DMS153 (cell line): ENCODE measurements at regions not wholly inside any gene's neighbourhood (a gene's known extent, or its start where the extent isn't known, plus 50 kb on each side); places are given as distances from the start of the nearest gene placed in this dataset.

ENCODE experiments used
- DNase-seq: peaks from one replicate; lab custom pipeline; 2025; lab: John Stamatoyannopoulos, UW

DNA sequence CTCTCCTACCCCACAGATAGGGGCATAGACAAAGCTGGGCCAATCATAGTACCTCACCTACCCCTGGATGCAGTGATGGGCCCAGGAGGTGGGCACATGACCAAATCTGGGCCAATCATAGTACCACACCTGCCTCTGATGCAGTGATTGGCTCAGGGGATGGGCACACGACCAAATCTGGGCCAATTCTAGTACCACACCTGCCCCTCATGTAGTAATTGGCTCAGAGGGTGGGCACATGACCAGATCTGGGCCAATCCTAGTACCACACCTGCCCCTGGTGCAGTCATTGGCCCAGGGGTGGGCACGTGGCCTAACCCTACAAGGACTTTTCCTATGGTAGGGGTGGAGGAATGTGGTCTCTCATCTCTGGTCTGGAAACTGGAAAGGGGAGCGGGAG lies 56.9 kb upstream of the MEF2A start:
- no peak for DNase-seq

DNA sequence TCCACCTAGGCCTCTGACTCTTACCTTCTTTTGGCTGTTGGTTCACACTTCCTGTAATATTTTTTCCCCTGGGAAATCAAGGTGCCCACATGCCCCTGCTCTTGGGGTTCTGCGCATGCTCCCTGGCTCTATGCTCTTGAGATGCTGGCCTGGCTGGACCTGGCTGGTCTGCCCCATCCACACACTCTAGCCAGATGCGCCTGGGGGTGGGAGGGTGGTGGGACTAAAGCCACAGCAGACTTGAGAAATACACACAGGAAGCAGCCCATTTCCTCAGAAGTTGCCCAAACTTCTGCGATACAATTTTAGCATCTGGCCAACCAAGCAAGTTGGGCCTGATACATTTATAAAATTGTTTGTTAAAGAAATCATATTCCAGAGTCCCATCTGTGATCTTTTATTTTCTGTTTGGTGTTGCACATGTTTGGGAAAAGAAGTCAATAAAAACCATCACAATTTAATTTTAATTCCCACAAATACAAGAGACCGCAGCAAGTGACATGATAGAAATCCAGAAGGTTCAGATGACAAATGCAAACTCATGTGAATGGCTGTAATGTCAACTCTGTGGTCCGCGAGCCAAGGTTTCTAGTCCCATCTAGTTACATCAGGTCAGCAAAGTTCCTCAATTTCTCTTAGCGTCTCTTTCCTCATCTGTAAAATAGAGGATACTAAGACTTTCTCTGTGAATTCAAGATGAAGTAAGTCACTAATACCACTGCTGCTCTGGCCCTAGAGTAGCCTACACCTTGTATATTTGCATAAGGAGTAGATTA lies 55.9 kb upstream of the MEF2A start:
- DNase-seq = no peak

- DNase-seq = no peak
These were observed 54.3 kb upstream of the MEF2A start for GRCh38 chr15:99511531-99511865.

- no peak for DNase-seq
These were observed 53.7 kb upstream of the MEF2A start for GRCh38 chr15:99511866-99512661.

GRCh38 chr15:99514306-99514705 lies 51.5 kb upstream of the MEF2A start:
- DNase-seq = no peak
